ENCODE measurements at regions not wholly inside any gene's neighbourhood (a gene's known extent, or its start where the extent isn't known, plus 50 kb on each side); places are given as distances from the start of the nearest gene placed in this dataset.

- no peak overlapping the region for H3K4me3 ChIP-seq (ENCODE audit: low read depth, low read length)
- TF ChIP-seq, protein P1, sequence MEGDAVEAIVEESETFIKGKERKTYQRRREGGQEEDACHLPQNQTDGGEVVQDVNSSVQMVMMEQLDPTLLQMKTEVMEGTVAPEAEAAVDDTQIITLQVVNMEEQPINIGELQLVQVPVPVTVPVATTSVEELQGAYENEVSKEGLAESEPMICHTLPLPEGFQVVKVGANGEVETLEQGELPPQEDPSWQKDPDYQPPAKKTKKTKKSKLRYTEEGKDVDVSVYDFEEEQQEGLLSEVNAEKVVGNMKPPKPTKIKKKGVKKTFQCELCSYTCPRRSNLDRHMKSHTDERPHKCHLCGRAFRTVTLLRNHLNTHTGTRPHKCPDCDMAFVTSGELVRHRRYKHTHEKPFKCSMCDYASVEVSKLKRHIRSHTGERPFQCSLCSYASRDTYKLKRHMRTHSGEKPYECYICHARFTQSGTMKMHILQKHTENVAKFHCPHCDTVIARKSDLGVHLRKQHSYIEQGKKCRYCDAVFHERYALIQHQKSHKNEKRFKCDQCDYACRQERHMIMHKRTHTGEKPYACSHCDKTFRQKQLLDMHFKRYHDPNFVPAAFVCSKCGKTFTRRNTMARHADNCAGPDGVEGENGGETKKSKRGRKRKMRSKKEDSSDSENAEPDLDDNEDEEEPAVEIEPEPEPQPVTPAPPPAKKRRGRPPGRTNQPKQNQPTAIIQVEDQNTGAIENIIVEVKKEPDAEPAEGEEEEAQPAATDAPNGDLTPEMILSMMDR (conservative IDR thresholded peaks at IDR 0.05; ENCODE audit: low read depth, low read length): no peak
- DNase-seq (ENCODE audit: low read depth): no peak
Observed at GRCh38 chr2:40642726-40643125, 190.8 kb upstream of the SLC8A1 start.

DNA sequence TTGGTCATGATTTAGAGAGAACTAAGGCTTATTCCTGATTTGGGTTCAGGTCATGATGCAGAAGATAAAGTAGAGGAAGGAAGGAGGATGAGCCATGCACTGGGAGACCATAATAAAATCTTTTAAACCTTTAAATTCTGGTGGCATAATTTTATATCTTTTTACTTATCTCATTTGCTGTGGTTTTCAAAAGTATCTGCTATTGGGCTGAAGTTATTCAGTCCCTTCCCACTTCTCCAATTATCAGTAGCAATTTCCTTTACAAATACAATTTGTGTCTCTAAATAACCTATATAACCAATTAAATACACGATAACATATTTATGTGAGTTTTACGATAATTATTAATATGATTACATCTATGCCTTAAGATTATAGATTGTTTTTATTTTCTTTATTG lies 194.8 kb upstream of the SLC8A1 start:
- DNase-seq (ENCODE audit: low read depth): no peak

DNA sequence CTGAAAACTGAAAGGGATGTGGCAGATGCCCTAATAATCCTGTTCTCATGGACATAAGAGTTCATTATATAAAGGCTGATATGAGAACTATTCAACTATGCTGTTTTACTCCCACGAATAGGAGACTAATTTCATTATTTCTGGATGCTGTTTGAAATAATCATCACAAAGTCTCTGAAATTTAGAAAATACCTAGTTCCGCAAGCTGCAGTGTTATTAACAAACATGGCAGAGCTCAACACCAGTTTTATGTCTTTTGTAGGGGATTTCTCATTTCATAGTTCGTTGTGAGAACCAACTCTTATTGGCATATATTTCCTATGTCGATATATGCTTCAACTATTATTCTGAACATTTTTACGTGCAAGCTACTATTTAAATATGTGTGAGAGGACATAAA lies 200.3 kb upstream of the SLC8A1 start:
- no peak for DNase-seq (ENCODE audit: low read depth)
- H3K4me3 ChIP-seq (ENCODE audit: low read depth, low read length): no peak overlapping the region
- TF ChIP-seq, protein P1 (conservative IDR thresholded peaks at IDR 0.05; ENCODE audit: low read depth, low read length): no peak

More for the DNA sequence above, 194.8 kb upstream of the SLC8A1 start:
- TF ChIP-seq, protein P1 (conservative IDR thresholded peaks at IDR 0.05; ENCODE audit: low read depth, low read length): no peak
- no peak overlapping the region for H3K4me3 ChIP-seq (ENCODE audit: low read depth, low read length)

DNA sequence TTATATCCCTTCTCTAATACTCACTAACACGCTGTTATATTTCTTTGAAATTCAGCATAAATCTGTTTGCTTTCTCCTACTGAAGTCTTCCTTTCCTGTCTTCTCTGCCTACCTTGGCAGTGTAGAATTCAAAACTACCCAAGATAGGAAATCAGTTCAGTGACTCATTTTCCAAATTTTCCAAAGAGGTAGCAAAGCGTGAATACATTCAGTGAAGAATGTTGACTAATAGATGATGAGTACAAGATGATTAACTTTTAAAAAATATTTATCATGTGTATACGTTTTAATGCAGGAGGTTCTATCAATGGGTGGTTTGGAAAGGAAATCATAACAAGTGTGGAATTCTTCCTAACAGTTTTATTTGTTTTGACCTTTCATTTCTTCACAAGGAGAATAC lies 201.9 kb upstream of the SLC8A1 start:
- TF ChIP-seq, protein P1 (conservative IDR thresholded peaks at IDR 0.05; ENCODE audit: low read depth, low read length): no peak
- peak; percentile 22 for DNase-seq (ENCODE audit: low read depth)
- no peak overlapping the region for H3K4me3 ChIP-seq (ENCODE audit: low read depth, low read length)

- DNase-seq (ENCODE audit: low read depth): no peak
- TF ChIP-seq, protein P1 (conservative IDR thresholded peaks at IDR 0.05; ENCODE audit: low read depth, low read length): no peak
- no peak overlapping the region for H3K4me3 ChIP-seq (ENCODE audit: low read depth, low read length)
Observed at GRCh38 chr2:40654346-40654745, 202.5 kb upstream of the SLC8A1 start.

- H3K4me3 ChIP-seq (ENCODE audit: low read depth, low read length): no peak overlapping the region
- TF ChIP-seq, protein P1 (conservative IDR thresholded peaks at IDR 0.05; ENCODE audit: low read depth, low read length): no peak
- no peak for DNase-seq (ENCODE audit: low read depth)
Observed at GRCh38 chr2:40658941-40659340, 207.1 kb upstream of the SLC8A1 start.

- TF ChIP-seq, protein P1 (conservative IDR thresholded peaks at IDR 0.05; ENCODE audit: low read depth, low read length): no peak
- no peak for DNase-seq (ENCODE audit: low read depth)
- H3K4me3 ChIP-seq (ENCODE audit: low read depth, low read length): no peak overlapping the region
Observed at GRCh38 chr2:40665493-40666232, 213.8 kb upstream of the SLC8A1 start.

Data from epithelial cell of proximal tubule (primary cell).